ENCODE measurements at regions not wholly inside any gene's neighbourhood (a gene's known extent, or its start where the extent isn't known, plus 50 kb on each side); places are given as distances from the start of the nearest gene placed in this dataset.

DNA sequence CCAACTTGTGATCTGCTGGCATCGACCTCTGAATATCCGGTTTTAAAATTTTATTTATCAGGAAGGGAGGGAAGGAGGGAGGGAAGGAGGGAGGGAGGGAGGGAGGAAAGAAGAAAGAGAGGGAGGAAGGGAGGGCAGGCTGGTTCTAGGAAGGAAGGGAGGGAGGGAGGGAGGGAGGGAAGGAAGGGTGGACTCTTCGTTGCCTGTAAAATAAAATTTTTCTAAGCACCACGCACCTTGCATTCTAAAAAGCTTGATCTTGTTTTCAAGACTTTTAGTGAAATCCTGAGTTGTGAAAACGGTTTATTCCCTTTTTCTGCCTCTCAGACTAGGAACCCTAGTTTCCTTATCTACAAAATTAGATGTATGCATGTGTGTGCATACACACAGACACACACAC, 101.7 kb upstream of the RAP2B start:
- Histone ChIP-seq H3K4me3 (ENCODE audit: low read length) (no peak overlapping the region), H3K27ac (ENCODE audit: low read length) (no peak overlapping the region), H3K36me3 (ENCODE audit: insufficient read depth, low read length) (no peaks in the 10 kb centered on the region), H3K9ac (ENCODE audit: low read length) (no peak overlapping the region), H3K4me2 (ENCODE audit: low read length) (no peak overlapping the region), H3K9me2 (ENCODE audit: insufficient read depth, low read length) (no peaks in the 10 kb centered on the region), H3K79me2 (replicated peaks; ENCODE audit: insufficient read depth, low read length) (no peaks in the 10 kb centered on the region), H3K9me3 (ENCODE audit: low read length) (no peaks in the 10 kb centered on the region), H2AFZ (ENCODE audit: low read depth, low read length) (no peak overlapping the region), H4K20me1 (ENCODE audit: insufficient read depth) (no peaks in the 10 kb centered on the region), H3K27me3 (ENCODE audit: insufficient read depth, low read depth, low read length) (no peaks in the 10 kb centered on the region), H3F3A (ENCODE audit: insufficient read depth, low read length, poor library complexity, severe bottlenecking) (no peaks in the 10 kb centered on the region)
- TF ChIP-seq SMC3 (conservative IDR thresholded peaks at IDR 0.05; ENCODE audit: poor library complexity) (no peak), EZH2 (IDR thresholded peaks at IDR 0.05; ENCODE audit: borderline replicate concordance, insufficient read depth, low read length, poor library complexity, severe bottlenecking) (no peak), MXI1 (conservative IDR thresholded peaks at IDR 0.05; ENCODE audit: poor library complexity, severe bottlenecking) (no peak), EP300 (conservative IDR thresholded peaks at IDR 0.05; ENCODE audit: poor library complexity, severe bottlenecking) (no peak), RAD21 (conservative IDR thresholded peaks at IDR 0.05) (no peak), TAF1 (IDR thresholded peaks at IDR 0.05; ENCODE audit: low read depth) (no peak), POLR2AphosphoS5 (IDR thresholded peaks at IDR 0.05) (no peak)
- TF ChIP-seq, protein P1, sequence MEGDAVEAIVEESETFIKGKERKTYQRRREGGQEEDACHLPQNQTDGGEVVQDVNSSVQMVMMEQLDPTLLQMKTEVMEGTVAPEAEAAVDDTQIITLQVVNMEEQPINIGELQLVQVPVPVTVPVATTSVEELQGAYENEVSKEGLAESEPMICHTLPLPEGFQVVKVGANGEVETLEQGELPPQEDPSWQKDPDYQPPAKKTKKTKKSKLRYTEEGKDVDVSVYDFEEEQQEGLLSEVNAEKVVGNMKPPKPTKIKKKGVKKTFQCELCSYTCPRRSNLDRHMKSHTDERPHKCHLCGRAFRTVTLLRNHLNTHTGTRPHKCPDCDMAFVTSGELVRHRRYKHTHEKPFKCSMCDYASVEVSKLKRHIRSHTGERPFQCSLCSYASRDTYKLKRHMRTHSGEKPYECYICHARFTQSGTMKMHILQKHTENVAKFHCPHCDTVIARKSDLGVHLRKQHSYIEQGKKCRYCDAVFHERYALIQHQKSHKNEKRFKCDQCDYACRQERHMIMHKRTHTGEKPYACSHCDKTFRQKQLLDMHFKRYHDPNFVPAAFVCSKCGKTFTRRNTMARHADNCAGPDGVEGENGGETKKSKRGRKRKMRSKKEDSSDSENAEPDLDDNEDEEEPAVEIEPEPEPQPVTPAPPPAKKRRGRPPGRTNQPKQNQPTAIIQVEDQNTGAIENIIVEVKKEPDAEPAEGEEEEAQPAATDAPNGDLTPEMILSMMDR (IDR thresholded peaks at IDR 0.05; ENCODE audit: poor library complexity, severe bottlenecking): no peak
- TF ChIP-seq, protein P2, sequence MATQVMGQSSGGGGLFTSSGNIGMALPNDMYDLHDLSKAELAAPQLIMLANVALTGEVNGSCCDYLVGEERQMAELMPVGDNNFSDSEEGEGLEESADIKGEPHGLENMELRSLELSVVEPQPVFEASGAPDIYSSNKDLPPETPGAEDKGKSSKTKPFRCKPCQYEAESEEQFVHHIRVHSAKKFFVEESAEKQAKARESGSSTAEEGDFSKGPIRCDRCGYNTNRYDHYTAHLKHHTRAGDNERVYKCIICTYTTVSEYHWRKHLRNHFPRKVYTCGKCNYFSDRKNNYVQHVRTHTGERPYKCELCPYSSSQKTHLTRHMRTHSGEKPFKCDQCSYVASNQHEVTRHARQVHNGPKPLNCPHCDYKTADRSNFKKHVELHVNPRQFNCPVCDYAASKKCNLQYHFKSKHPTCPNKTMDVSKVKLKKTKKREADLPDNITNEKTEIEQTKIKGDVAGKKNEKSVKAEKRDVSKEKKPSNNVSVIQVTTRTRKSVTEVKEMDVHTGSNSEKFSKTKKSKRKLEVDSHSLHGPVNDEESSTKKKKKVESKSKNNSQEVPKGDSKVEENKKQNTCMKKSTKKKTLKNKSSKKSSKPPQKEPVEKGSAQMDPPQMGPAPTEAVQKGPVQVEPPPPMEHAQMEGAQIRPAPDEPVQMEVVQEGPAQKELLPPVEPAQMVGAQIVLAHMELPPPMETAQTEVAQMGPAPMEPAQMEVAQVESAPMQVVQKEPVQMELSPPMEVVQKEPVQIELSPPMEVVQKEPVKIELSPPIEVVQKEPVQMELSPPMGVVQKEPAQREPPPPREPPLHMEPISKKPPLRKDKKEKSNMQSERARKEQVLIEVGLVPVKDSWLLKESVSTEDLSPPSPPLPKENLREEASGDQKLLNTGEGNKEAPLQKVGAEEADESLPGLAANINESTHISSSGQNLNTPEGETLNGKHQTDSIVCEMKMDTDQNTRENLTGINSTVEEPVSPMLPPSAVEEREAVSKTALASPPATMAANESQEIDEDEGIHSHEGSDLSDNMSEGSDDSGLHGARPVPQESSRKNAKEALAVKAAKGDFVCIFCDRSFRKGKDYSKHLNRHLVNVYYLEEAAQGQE (IDR thresholded peaks at IDR 0.05; ENCODE audit: borderline replicate concordance): no peak

DNA sequence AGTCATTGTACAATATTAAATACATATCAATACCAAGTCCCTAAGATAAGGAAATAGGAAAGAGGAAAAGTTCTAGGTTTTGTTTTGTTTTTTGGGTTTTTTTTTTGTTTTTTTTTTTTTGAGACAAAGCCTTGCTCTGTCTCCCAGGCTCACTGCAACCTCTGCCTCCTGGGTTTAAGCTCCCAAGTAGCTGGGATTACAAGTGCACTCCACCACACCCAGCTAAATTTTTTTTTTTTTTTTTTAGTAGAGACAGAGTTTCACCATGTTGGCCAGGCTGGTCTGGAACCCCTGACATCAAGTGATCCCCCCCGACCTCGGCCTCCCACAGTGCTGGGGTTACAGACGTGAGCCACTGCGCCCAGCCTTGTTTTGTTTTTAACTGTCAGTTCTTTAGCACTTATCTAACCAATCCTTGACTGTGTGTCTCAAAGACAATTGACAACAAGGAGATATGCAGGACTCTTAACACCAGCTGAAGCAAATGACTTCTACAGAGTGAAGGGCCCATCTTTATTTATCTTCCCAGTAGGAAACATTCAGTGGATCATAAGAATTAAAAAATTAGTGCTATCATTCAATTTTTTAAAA, 100.0 kb upstream of the RAP2B start:
- Histone ChIP-seq H3K9me3 (ENCODE audit: low read length) (no peaks in the 10 kb centered on the region), H3K4me2 (ENCODE audit: low read length) (no peak overlapping the region), H3K79me2 (replicated peaks; ENCODE audit: insufficient read depth, low read length) (no peaks in the 10 kb centered on the region), H4K20me1 (ENCODE audit: insufficient read depth) (no peaks in the 10 kb centered on the region), H3K4me3 (ENCODE audit: low read length) (no peak overlapping the region), H3K36me3 (ENCODE audit: insufficient read depth, low read length) (no peaks in the 10 kb centered on the region), H3K9me2 (ENCODE audit: insufficient read depth, low read length) (no peaks in the 10 kb centered on the region), H3F3A (ENCODE audit: insufficient read depth, low read length, poor library complexity, severe bottlenecking) (no peaks in the 10 kb centered on the region), H3K9ac (ENCODE audit: low read length) (no peak overlapping the region), H2AFZ (ENCODE audit: low read depth, low read length) (no peak overlapping the region), H3K27ac (ENCODE audit: low read length) (no peak overlapping the region), H3K27me3 (ENCODE audit: insufficient read depth, low read depth, low read length) (no peaks in the 10 kb centered on the region)
- TF ChIP-seq RAD21 (conservative IDR thresholded peaks at IDR 0.05) (no peak), EP300 (conservative IDR thresholded peaks at IDR 0.05; ENCODE audit: poor library complexity, severe bottlenecking) (no peak), EZH2 (IDR thresholded peaks at IDR 0.05; ENCODE audit: borderline replicate concordance, insufficient read depth, low read length, poor library complexity, severe bottlenecking) (no peak), TAF1 (IDR thresholded peaks at IDR 0.05; ENCODE audit: low read depth) (no peak), MXI1 (conservative IDR thresholded peaks at IDR 0.05; ENCODE audit: poor library complexity, severe bottlenecking) (no peak), POLR2AphosphoS5 (IDR thresholded peaks at IDR 0.05) (no peak)
- TF ChIP-seq, protein P1 (IDR thresholded peaks at IDR 0.05; ENCODE audit: poor library complexity, severe bottlenecking): no peak
